ENCODE measurements at regions not wholly inside any gene's neighbourhood (a gene's known extent, or its start where the extent isn't known, plus 50 kb on each side); places are given as distances from the start of the nearest gene placed in this dataset.

- no peak for TF ChIP-seq CTCF (IDR thresholded peaks at IDR 0.05)
- TF ChIP-seq POLR2A (IDR thresholded peaks at IDR 0.05) = no peak
These were observed 656.0 kb upstream of the SGO1 start for GRCh38 chr3:20842002-20842401.
